OCI-LY7 (cell line): ENCODE measurements at regions not wholly inside any gene's neighbourhood (a gene's known extent, or its start where the extent isn't known, plus 50 kb on each side); places are given as distances from the start of the nearest gene placed in this dataset.

Experiments used
- BruUV-seq: library from RNA; stranded (reverse); fragments of 400-500 nt; replicated peaks from 2 replicates; lab custom pipeline; 2021; lab: Mats Ljungman, UMichigan
- CTCF ChIA-PET: fragments of 300-600 bp; sonication (Branson Sonifier 250); formaldehyde crosslinking; loops from one replicate; lab custom pipeline; 2022; ENCODE audit warnings: antibody characterized with exemption; ENCODE audit not compliant: unreplicated experiment; lab: Charles Lee
- POLR2A ChIA-PET: fragments of 300-600 bp; sonication (Branson Sonifier 250); formaldehyde crosslinking; loops from one replicate; lab custom pipeline; 2022; ENCODE audit warnings: antibody characterized with exemption; lab: Charles Lee
- DNase-seq: peaks from one replicate; pipeline ENCODE4 v3.0.0-alpha.2; 2015; ENCODE audit warnings: low spot score
- H2AFZ ChIP-seq: fragments of 200-600 bp; sonication (generic), shearing (Covaris generic); 2 replicates; pipeline ENCODE4 v1.6.1; 2014; ENCODE audit warnings: mild to moderate bottlenecking, antibody characterized with exemption, low read length, moderate library complexity
- H3K27ac ChIP-seq: fragments of 200-600 bp; sonication (generic); 2 replicates; pipeline ENCODE4 v1.5.1; 2014; ENCODE audit warnings: mixed run types, low read depth, mild to moderate bottlenecking, moderate library complexity, low read length, inconsistent platforms; ENCODE audit not compliant: poor library complexity, severe bottlenecking
- H3K36me3 ChIP-seq: fragments of 200-600 bp; sonication (generic); 2 replicates; pipeline ENCODE4 v1.6.1; 2014; ENCODE audit warnings: mild to moderate bottlenecking, antibody characterized with exemption, low read length, moderate library complexity, mixed read lengths; ENCODE audit not compliant: insufficient read depth
- H3K4me1 ChIP-seq: fragments of 200-600 bp; sonication (generic); 2 replicates; pipeline ENCODE4 v1.5.1; 2014; ENCODE audit warnings: mild to moderate bottlenecking, low read length; ENCODE audit not compliant: insufficient read depth, poor library complexity, severe bottlenecking
- H3K4me2 ChIP-seq: fragments of 200-600 bp; sonication (generic); 2 replicates; pipeline ENCODE4 v1.6.1; 2014; ENCODE audit warnings: mild to moderate bottlenecking, low read length
- H3K4me3 ChIP-seq: fragments of 200-600 bp; sonication (generic); 2 replicates; pipeline ENCODE4 v1.5.1; 2014; ENCODE audit warnings: mild to moderate bottlenecking, low read depth, low read length; ENCODE audit not compliant: poor library complexity, severe bottlenecking
- H3K79me2 ChIP-seq: fragments of 200-600 bp; sonication (generic); 2 replicates; pipeline ENCODE4 v1.6.1; 2016; ENCODE audit warnings: low read depth, mild to moderate bottlenecking, low read length, moderate library complexity, mixed read lengths; ENCODE audit not compliant: insufficient read depth
- H3K9me2 ChIP-seq: fragments of 200-600 bp; sonication (generic); 2 replicates; pipeline ENCODE4 v1.6.1; 2016; ENCODE audit warnings: mild to moderate bottlenecking, low read length, mixed read lengths; ENCODE audit not compliant: insufficient read depth
- H3K9me3 ChIP-seq: fragments of 200-600 bp; sonication (generic); 2 replicates; pipeline ENCODE4 v1.6.1; 2014; ENCODE audit warnings: mild to moderate bottlenecking, mixed run types, low read length, mixed read lengths
- H4K20me1 ChIP-seq: fragments of 200-600 bp; sonication (generic); 2 replicates; pipeline ENCODE4 v1.6.1; 2014; ENCODE audit warnings: mild to moderate bottlenecking, antibody characterized with exemption, low read length, moderate library complexity, mixed read lengths; ENCODE audit not compliant: insufficient read depth
- EZH2phosphoT487 ChIP-seq: fragments of 200-600 bp; sonication (generic); IDR thresholded peaks from 2 replicates; pipeline ENCODE4 v1.6.1; 2018; ENCODE audit warnings: low read depth, borderline replicate concordance, mild to moderate bottlenecking, mixed run types, antibody characterized with exemption, low read length, moderate library complexity, mixed read lengths
- intact Hi-C: fragments of 100-400 bp; cut with micrococcal nuclease; formaldehyde crosslinking; loops from one replicate; pipeline ENCODE4 v1.10.0; 2022; ENCODE audit not compliant: unreplicated experiment
- TF ChIP-seq, protein P1 (sequence below): fragments of 200-600 bp; sonication (generic); conservative IDR thresholded peaks from 2 replicates; pipeline ENCODE4 v1.5.1; 2014; ENCODE audit warnings: mild to moderate bottlenecking, antibody characterized with exemption, low read length, moderate library complexity, mixed read lengths

- H3K4me1 ChIP-seq = peaks cover 15% of the 10 kb centered on the region
- H3K4me3 ChIP-seq = no peak overlapping the region
- intact Hi-C loops = no loop called here
- POLR2A ChIA-PET = no interaction called here
- no peaks in the 10 kb centered on the region for H3K9me2 ChIP-seq
- no peak overlapping the region for H3K4me2 ChIP-seq
- no TSS peak for BruUV-seq
- no peak overlapping the region for H2AFZ ChIP-seq
- CTCF ChIA-PET = no interaction called here
- H3K27ac ChIP-seq = no peak overlapping the region
- H3K9me3 ChIP-seq = peaks cover 6% of the 10 kb centered on the region; the same call in 1 of the 2 replicates
- no peaks in the 10 kb centered on the region for H3K36me3 ChIP-seq
- no peak for DNase-seq
- H4K20me1 ChIP-seq = no peaks in the 10 kb centered on the region
- H3K79me2 ChIP-seq = no peaks in the 10 kb centered on the region
- TF ChIP-seq, protein P1, sequence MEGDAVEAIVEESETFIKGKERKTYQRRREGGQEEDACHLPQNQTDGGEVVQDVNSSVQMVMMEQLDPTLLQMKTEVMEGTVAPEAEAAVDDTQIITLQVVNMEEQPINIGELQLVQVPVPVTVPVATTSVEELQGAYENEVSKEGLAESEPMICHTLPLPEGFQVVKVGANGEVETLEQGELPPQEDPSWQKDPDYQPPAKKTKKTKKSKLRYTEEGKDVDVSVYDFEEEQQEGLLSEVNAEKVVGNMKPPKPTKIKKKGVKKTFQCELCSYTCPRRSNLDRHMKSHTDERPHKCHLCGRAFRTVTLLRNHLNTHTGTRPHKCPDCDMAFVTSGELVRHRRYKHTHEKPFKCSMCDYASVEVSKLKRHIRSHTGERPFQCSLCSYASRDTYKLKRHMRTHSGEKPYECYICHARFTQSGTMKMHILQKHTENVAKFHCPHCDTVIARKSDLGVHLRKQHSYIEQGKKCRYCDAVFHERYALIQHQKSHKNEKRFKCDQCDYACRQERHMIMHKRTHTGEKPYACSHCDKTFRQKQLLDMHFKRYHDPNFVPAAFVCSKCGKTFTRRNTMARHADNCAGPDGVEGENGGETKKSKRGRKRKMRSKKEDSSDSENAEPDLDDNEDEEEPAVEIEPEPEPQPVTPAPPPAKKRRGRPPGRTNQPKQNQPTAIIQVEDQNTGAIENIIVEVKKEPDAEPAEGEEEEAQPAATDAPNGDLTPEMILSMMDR = no peak
- TF ChIP-seq EZH2phosphoT487 = no peak
Measured at GRCh38 chr4:19727141-19727540, 524.6 kb upstream of the SLIT2 start.

- H3K4me2 ChIP-seq = no peak overlapping the region
Measured at GRCh38 chr4:19725130-19725529, 526.6 kb upstream of the SLIT2 start.

DNA sequence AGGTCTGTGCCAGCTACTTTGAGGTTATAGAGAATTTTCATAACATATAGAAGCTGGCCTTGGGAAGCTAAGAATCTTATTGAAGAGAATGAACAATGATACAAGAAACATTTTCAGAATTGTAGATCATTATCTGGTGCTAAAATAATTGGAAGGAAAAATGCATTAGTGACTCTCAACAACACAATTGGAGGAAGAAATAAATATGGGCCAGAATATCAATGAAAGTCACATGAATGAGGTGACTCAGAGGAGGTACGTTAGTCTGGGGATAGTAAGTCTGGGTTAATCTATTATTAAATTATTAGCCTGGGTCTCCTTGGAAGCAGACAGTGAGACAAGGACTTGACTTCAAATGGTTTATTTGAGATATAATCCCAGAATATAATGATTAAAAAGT is 529.3 kb upstream of the SLIT2 start:
- no peaks in the 10 kb centered on the region for H3K36me3 ChIP-seq
- no peak for TF ChIP-seq EZH2phosphoT487
- TF ChIP-seq, protein P1 = no peak
- H3K9me3 ChIP-seq = no peaks in the 10 kb centered on the region
- H4K20me1 ChIP-seq = no peaks in the 10 kb centered on the region
- CTCF ChIA-PET = no interaction called here
- H3K27ac ChIP-seq = no peak overlapping the region
- intact Hi-C loops = no loop called here
- no peak overlapping the region for H3K4me3 ChIP-seq
- no peaks in the 10 kb centered on the region for H3K4me1 ChIP-seq
- BruUV-seq = no TSS peak
- DNase-seq = no peak
- H3K4me2 ChIP-seq = no peak overlapping the region
- H3K79me2 ChIP-seq = no peaks in the 10 kb centered on the region
- no peaks in the 10 kb centered on the region for H3K9me2 ChIP-seq
- H2AFZ ChIP-seq = no peak overlapping the region
- POLR2A ChIA-PET = no interaction called here

More at GRCh38 chr4:19725130-19725529, 526.6 kb upstream of the SLIT2 start:
- CTCF ChIA-PET = no interaction called here
- no peaks in the 10 kb centered on the region for H3K9me3 ChIP-seq
- intact Hi-C loops = no loop called here
- H3K36me3 ChIP-seq = no peaks in the 10 kb centered on the region
- H2AFZ ChIP-seq = no peak overlapping the region
- no peak overlapping the region for H3K27ac ChIP-seq
- DNase-seq = no peak
- BruUV-seq = no TSS peak
- no peaks in the 10 kb centered on the region for H3K79me2 ChIP-seq
- POLR2A ChIA-PET = interaction anchor here (0.6 to 1.2 kb wide), 5 partner anchors 15 to 716 kb away, joined by 3 to 12 read pairs (median 3); no protein-coding TSS in a partner anchor
- TF ChIP-seq EZH2phosphoT487 = no peak
- TF ChIP-seq, protein P1 = no peak
- H3K9me2 ChIP-seq = no peaks in the 10 kb centered on the region
- no peaks in the 10 kb centered on the region for H4K20me1 ChIP-seq
- peaks cover 6% of the 10 kb centered on the region for H3K4me1 ChIP-seq
- H3K4me3 ChIP-seq = no peak overlapping the region
